ENCODE measurements at regions not wholly inside any gene's neighbourhood (a gene's known extent, or its start where the extent isn't known, plus 50 kb on each side); places are given as distances from the start of the nearest gene placed in this dataset.
A peak's percentile ranks its signal among the peaks of the same experiment; 100 is the strongest.

GRCh38 chr6:117072134-117072533 is 193.2 kb upstream of the VGLL2 start:
- BruUV-seq (replicated peaks) = no TSS peak
- no peaks in the 10 kb centered on the region for H3K4me1 ChIP-seq (replicated peaks; ENCODE audit: insufficient read depth)
- peak in 1 of 2 experiments; percentile 28 for DNase-seq
- no peak overlapping the region for H2AFZ ChIP-seq
- no peaks in the 10 kb centered on the region for H4K20me1 ChIP-seq (ENCODE audit: insufficient read depth)
- POLR2A ChIA-PET (ENCODE audit: unreplicated experiment) = no interaction called here
- H3K4me3 ChIP-seq = no peak overlapping the region
- no peak overlapping the region for H3K4me2 ChIP-seq
- no peaks in the 10 kb centered on the region for H3K79me2 ChIP-seq (ENCODE audit: low read depth)
- no peaks in the 10 kb centered on the region for H3K9me3 ChIP-seq (ENCODE audit: insufficient read depth, low read depth)
- H3K9me2 ChIP-seq (ENCODE audit: insufficient read depth) = no peaks in the 10 kb centered on the region
- CTCF ChIA-PET = no interaction called here
- no peaks in the 10 kb centered on the region for H3F3A ChIP-seq (ENCODE audit: insufficient read depth, low read depth)
- no peak for TF ChIP-seq EZH2 (IDR thresholded peaks at IDR 0.05; ENCODE audit: low read depth)
- TF ChIP-seq, protein P1, sequence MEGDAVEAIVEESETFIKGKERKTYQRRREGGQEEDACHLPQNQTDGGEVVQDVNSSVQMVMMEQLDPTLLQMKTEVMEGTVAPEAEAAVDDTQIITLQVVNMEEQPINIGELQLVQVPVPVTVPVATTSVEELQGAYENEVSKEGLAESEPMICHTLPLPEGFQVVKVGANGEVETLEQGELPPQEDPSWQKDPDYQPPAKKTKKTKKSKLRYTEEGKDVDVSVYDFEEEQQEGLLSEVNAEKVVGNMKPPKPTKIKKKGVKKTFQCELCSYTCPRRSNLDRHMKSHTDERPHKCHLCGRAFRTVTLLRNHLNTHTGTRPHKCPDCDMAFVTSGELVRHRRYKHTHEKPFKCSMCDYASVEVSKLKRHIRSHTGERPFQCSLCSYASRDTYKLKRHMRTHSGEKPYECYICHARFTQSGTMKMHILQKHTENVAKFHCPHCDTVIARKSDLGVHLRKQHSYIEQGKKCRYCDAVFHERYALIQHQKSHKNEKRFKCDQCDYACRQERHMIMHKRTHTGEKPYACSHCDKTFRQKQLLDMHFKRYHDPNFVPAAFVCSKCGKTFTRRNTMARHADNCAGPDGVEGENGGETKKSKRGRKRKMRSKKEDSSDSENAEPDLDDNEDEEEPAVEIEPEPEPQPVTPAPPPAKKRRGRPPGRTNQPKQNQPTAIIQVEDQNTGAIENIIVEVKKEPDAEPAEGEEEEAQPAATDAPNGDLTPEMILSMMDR (conservative IDR thresholded peaks at IDR 0.05) = no peak
- no peak overlapping the region for H3K27ac ChIP-seq
- no peaks in the 10 kb centered on the region for H3K36me3 ChIP-seq (ENCODE audit: low read depth)
- intact Hi-C loops (cut with micrococcal nuclease; ENCODE audit: unreplicated experiment) = no loop called here
- no peaks in the 10 kb centered on the region for H3K27me3 ChIP-seq (ENCODE audit: insufficient read depth, low read depth)

- Histone ChIP-seq H3K4me3 (no peak overlapping the region), H3K4me2 (no peak overlapping the region), H3K9me3 (ENCODE audit: insufficient read depth, low read depth) (no peaks in the 10 kb centered on the region), H3K9me2 (ENCODE audit: insufficient read depth) (no peaks in the 10 kb centered on the region), H3K27ac (no peak overlapping the region), H3F3A (ENCODE audit: insufficient read depth, low read depth) (no peaks in the 10 kb centered on the region), H3K79me2 (ENCODE audit: low read depth) (no peaks in the 10 kb centered on the region), H3K27me3 (ENCODE audit: insufficient read depth, low read depth) (no peaks in the 10 kb centered on the region), H3K4me1 (replicated peaks; ENCODE audit: insufficient read depth) (no peaks in the 10 kb centered on the region), H3K36me3 (ENCODE audit: low read depth) (no peaks in the 10 kb centered on the region), H2AFZ (no peak overlapping the region), H4K20me1 (ENCODE audit: insufficient read depth) (no peaks in the 10 kb centered on the region)
- POLR2A ChIA-PET (ENCODE audit: unreplicated experiment) = no interaction called here
- CTCF ChIA-PET = no interaction called here
- DNase-seq = no peak
- TF ChIP-seq, protein P1 (conservative IDR thresholded peaks at IDR 0.05) = no peak
- TF ChIP-seq EZH2 (IDR thresholded peaks at IDR 0.05; ENCODE audit: low read depth) = no peak
- intact Hi-C loops (cut with micrococcal nuclease; ENCODE audit: unreplicated experiment) = no loop called here
- BruUV-seq (replicated peaks) = no TSS peak
Measured at GRCh38 chr6:117072781-117073180, 192.6 kb upstream of the VGLL2 start.

- ChIA-PET CTCF (no interaction called here), POLR2A (ENCODE audit: unreplicated experiment) (no interaction called here)
- H3K4me3 ChIP-seq = no peak overlapping the region
- H3K36me3 ChIP-seq (ENCODE audit: low read depth) = no peaks in the 10 kb centered on the region
- no peak for DNase-seq
- no peaks in the 10 kb centered on the region for H3K9me2 ChIP-seq (ENCODE audit: insufficient read depth)
- H3K27me3 ChIP-seq (ENCODE audit: insufficient read depth, low read depth) = no peaks in the 10 kb centered on the region
- H4K20me1 ChIP-seq (ENCODE audit: insufficient read depth) = no peaks in the 10 kb centered on the region
- H3F3A ChIP-seq (ENCODE audit: insufficient read depth, low read depth) = no peaks in the 10 kb centered on the region
- TF ChIP-seq EZH2 (IDR thresholded peaks at IDR 0.05; ENCODE audit: low read depth) = no peak
- TF ChIP-seq, protein P1 (conservative IDR thresholded peaks at IDR 0.05) = no peak
- H3K4me2 ChIP-seq = no peak overlapping the region
- no peak overlapping the region for H3K27ac ChIP-seq
- H3K4me1 ChIP-seq (replicated peaks; ENCODE audit: insufficient read depth) = no peaks in the 10 kb centered on the region
- no peak overlapping the region for H2AFZ ChIP-seq
- BruUV-seq (replicated peaks) = no TSS peak
- intact Hi-C loops (cut with micrococcal nuclease; ENCODE audit: unreplicated experiment) = no loop called here
- H3K79me2 ChIP-seq (ENCODE audit: low read depth) = no peaks in the 10 kb centered on the region
- H3K9me3 ChIP-seq (ENCODE audit: insufficient read depth, low read depth) = no peaks in the 10 kb centered on the region
Measured at GRCh38 chr6:117074672-117075071, 190.7 kb upstream of the VGLL2 start.
